PC-9 (cell line): ENCODE measurements at regions not wholly inside any gene's neighbourhood (a gene's known extent, or its start where the extent isn't known, plus 50 kb on each side); places are given as distances from the start of the nearest gene placed in this dataset.

Experiments
- BruUV-seq: library from RNA; stranded (reverse); fragments of 400-500 nt; replicated peaks from 2 replicates; lab custom pipeline; 2021; lab: Mats Ljungman, UMichigan
- CTCF ChIA-PET: fragments of 300-600 bp; sonication (Branson Sonifier 250); formaldehyde crosslinking; loops from one replicate; lab custom pipeline; 2022; ENCODE audit warnings: antibody characterized with exemption; lab: Charles Lee
- POLR2A ChIA-PET: fragments of 300-600 bp; sonication (Branson Sonifier 250); formaldehyde crosslinking; loops from one replicate; lab custom pipeline; 2022; ENCODE audit warnings: antibody characterized with exemption; ENCODE audit not compliant: unreplicated experiment; lab: Charles Lee
- DNase-seq, 2 experiments: peaks; one replicate each; pipeline versions ENCODE4 v3.0.0 to v3.0.0-alpha.2; 2015 to 2022; ENCODE audit warnings: mixed read lengths in 1 of 2
- H2AFZ ChIP-seq: fragments of 200-600 bp; sonication (generic); 2 replicates; pipeline ENCODE4 v1.8.1; 2017; ENCODE audit warnings: antibody characterized with exemption
- H3F3A ChIP-seq: fragments of 200-600 bp; sonication (generic); 2 replicates; pipeline ENCODE4 v1.8.1; 2017; ENCODE audit warnings: antibody characterized with exemption, mild to moderate bottlenecking, low read depth; ENCODE audit not compliant: insufficient read depth
- H3K27ac ChIP-seq: fragments of 200-600 bp; sonication (generic); 2 replicates; pipeline ENCODE4 v1.6.1; 2016; ENCODE audit warnings: mixed run types
- H3K27me3 ChIP-seq: fragments of 200-600 bp; sonication (generic); 2 replicates; pipeline ENCODE4 v1.6.1; 2016; ENCODE audit warnings: low read depth, mixed run types; ENCODE audit not compliant: insufficient read depth
- H3K36me3 ChIP-seq: fragments of 200-600 bp; sonication (generic); 2 replicates; pipeline ENCODE4 v1.6.1; 2016; ENCODE audit warnings: low read depth, mixed run types
- H3K4me1 ChIP-seq: fragments of 200-600 bp; sonication (generic); replicated peaks from 2 replicates; pipeline ENCODE4 v1.6.1; 2016; ENCODE audit warnings: mixed run types; ENCODE audit not compliant: insufficient read depth
- H3K4me2 ChIP-seq: fragments of 200-600 bp; sonication (generic); 2 replicates; pipeline ENCODE4 v1.6.1; 2017; ENCODE audit warnings: mixed run types
- H3K4me3 ChIP-seq: fragments of 200-600 bp; sonication (generic); 2 replicates; pipeline ENCODE4 v1.6.1; 2016; ENCODE audit warnings: mixed run types
- H3K79me2 ChIP-seq: fragments of 200-600 bp; sonication (generic); 2 replicates; pipeline ENCODE4 v1.6.1; 2017; ENCODE audit warnings: low read depth, mixed run types
- H3K9me2 ChIP-seq: fragments of 200-600 bp; sonication (generic); 2 replicates; pipeline ENCODE4 v1.8.1; 2017; ENCODE audit warnings: mild to moderate bottlenecking; ENCODE audit not compliant: insufficient read depth
- H3K9me3 ChIP-seq: fragments of 200-600 bp; sonication (generic); 2 replicates; pipeline ENCODE4 v1.8.1; 2016; ENCODE audit warnings: low read depth; ENCODE audit not compliant: insufficient read depth
- H4K20me1 ChIP-seq: fragments of 200-600 bp; sonication (generic); 2 replicates; pipeline ENCODE4 v1.8.1; 2017; ENCODE audit not compliant: insufficient read depth
- EZH2 ChIP-seq: fragments of 200-600 bp; sonication (generic); IDR thresholded peaks from 2 replicates; pipeline ENCODE4 v1.8.0; 2017; ENCODE audit warnings: antibody characterized with exemption, low read depth
- intact Hi-C: fragments of 100-400 bp; cut with micrococcal nuclease; formaldehyde crosslinking; loops from one replicate; pipeline ENCODE4 v1.10.0; 2022; ENCODE audit not compliant: unreplicated experiment
- TF ChIP-seq, protein P1 (sequence below): fragments of 200-600 bp; sonication (generic); conservative IDR thresholded peaks from 2 replicates; pipeline ENCODE4 v1.6.1; 2017; ENCODE audit warnings: mixed run types, antibody characterized with exemption, mild to moderate bottlenecking, moderate library complexity

DNA sequence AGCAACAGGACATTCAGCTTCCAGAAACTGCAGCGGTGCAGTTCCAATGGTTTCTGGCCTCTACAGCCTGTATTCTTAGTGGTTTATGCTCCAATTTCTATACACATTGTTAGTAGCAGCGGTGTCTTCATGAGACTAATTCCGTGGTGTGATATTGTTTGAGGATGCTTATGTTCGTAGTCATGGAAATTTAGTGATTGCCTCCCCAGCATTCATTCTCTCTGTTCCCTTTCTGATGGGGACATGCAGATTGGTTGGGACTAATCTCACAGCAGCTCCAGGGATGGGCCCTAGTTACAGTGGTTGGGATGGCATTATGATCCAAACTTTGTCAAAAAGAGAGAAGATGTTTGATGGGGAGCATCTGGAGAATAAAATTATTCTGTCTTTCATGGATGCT, 208.6 kb downstream of the CD47 start:
- H3K27me3 ChIP-seq, result no peaks in the 10 kb centered on the region
- no peak overlapping the region for H3K4me2 ChIP-seq
- H4K20me1 ChIP-seq, result no peaks in the 10 kb centered on the region
- CTCF ChIA-PET, result interaction anchor here (0.6 kb wide), 1 partner anchor 611 kb away, joined by 12 read pairs; no protein-coding TSS in a partner anchor
- H3K36me3 ChIP-seq, result no peaks in the 10 kb centered on the region
- no peak for DNase-seq
- intact Hi-C loops, result no loop called here
- BruUV-seq, result no TSS peak
- no peaks in the 10 kb centered on the region for H3K4me1 ChIP-seq
- no peaks in the 10 kb centered on the region for H3K9me2 ChIP-seq
- H3K27ac ChIP-seq, result no peak overlapping the region
- no peak overlapping the region for H3K4me3 ChIP-seq
- no peaks in the 10 kb centered on the region for H3F3A ChIP-seq
- POLR2A ChIA-PET, result no interaction called here
- no peaks in the 10 kb centered on the region for H3K79me2 ChIP-seq
- H3K9me3 ChIP-seq, result no peaks in the 10 kb centered on the region
- no peak overlapping the region; the same call in 1 of the 2 replicates for H2AFZ ChIP-seq
- TF ChIP-seq, protein P1, sequence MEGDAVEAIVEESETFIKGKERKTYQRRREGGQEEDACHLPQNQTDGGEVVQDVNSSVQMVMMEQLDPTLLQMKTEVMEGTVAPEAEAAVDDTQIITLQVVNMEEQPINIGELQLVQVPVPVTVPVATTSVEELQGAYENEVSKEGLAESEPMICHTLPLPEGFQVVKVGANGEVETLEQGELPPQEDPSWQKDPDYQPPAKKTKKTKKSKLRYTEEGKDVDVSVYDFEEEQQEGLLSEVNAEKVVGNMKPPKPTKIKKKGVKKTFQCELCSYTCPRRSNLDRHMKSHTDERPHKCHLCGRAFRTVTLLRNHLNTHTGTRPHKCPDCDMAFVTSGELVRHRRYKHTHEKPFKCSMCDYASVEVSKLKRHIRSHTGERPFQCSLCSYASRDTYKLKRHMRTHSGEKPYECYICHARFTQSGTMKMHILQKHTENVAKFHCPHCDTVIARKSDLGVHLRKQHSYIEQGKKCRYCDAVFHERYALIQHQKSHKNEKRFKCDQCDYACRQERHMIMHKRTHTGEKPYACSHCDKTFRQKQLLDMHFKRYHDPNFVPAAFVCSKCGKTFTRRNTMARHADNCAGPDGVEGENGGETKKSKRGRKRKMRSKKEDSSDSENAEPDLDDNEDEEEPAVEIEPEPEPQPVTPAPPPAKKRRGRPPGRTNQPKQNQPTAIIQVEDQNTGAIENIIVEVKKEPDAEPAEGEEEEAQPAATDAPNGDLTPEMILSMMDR, result no peak
- TF ChIP-seq EZH2, result no peak

- Histone ChIP-seq H3K36me3 (no peaks in the 10 kb centered on the region), H3K4me1 (no peaks in the 10 kb centered on the region), H3K27me3 (no peaks in the 10 kb centered on the region), H3K4me2 (no peak overlapping the region), H3K4me3 (no peak overlapping the region), H3F3A (no peaks in the 10 kb centered on the region), H3K79me2 (no peaks in the 10 kb centered on the region), H3K27ac (no peak overlapping the region), H4K20me1 (no peaks in the 10 kb centered on the region), H3K9me2 (no peaks in the 10 kb centered on the region), H3K9me3 (no peaks in the 10 kb centered on the region), H2AFZ (no peak overlapping the region)
- ChIA-PET CTCF (no interaction called here), POLR2A (no interaction called here)
- no peak for TF ChIP-seq EZH2
- TF ChIP-seq, protein P1, result no peak
- intact Hi-C loops, result no loop called here
- no peak for DNase-seq
- BruUV-seq, result no TSS peak
Observed at GRCh38 chr3:107881509-107881908, 209.3 kb downstream of the CD47 start.

DNA sequence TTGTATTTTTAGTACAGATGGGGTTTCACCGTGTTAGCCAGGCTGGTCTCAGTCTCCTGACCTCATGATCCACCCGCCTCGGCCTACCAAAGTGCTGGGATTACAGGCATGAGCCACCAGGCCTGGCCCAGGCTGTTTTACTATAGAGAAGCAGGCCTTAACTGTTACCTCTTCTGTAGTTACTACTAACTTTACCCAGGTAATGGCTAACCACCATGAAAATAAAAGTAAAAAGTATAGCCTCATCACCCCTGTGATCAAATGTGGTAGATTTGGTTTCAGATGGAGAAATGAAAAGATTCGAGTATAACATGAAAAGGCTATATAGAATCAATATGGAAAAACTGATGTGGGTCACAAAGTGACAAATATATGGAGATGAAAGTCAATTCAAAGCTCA, 210.1 kb downstream of the CD47 start:
- Histone ChIP-seq H4K20me1 (no peaks in the 10 kb centered on the region), H3K79me2 (no peaks in the 10 kb centered on the region), H3K27ac (no peak overlapping the region), H3K9me3 (no peaks in the 10 kb centered on the region), H2AFZ (no peak overlapping the region), H3K4me1 (no peaks in the 10 kb centered on the region), H3F3A (no peaks in the 10 kb centered on the region), H3K27me3 (no peaks in the 10 kb centered on the region), H3K36me3 (no peaks in the 10 kb centered on the region), H3K4me2 (no peak overlapping the region), H3K9me2 (no peaks in the 10 kb centered on the region), H3K4me3 (no peak overlapping the region)
- POLR2A ChIA-PET, result interaction anchor here (0.7 kb wide), 1 partner anchor 543 kb away, joined by 6 read pairs; no protein-coding TSS in a partner anchor
- no peak for DNase-seq
- TF ChIP-seq, protein P1, result no peak
- TF ChIP-seq EZH2, result no peak
- BruUV-seq, result no TSS peak
- intact Hi-C loops, result no loop called here
- CTCF ChIA-PET, result interaction anchor here (0.6 kb wide), 1 partner anchor 20 kb away, joined by 3 read pairs; no protein-coding TSS in a partner anchor
